GM12878 (cell line): ENCODE measurements at regions not wholly inside any gene's neighbourhood (a gene's known extent, or its start where the extent isn't known, plus 50 kb on each side); places are given as distances from the start of the nearest gene placed in this dataset.

Experiments
- CBX3 ChIP-seq: fragments of 200-600 bp; sonication (generic); IDR thresholded peaks from 2 replicates; pipeline ENCODE4 v1.6.1; 2016; ENCODE audit warnings: low read depth, borderline replicate concordance
- FOS ChIP-seq: IDR thresholded peaks from 3 replicates; pipeline ENCODE4 v1.6.1; 2011; ENCODE audit warnings: borderline replicate concordance; ENCODE audit not compliant: insufficient read length; ENCODE audit errors: extremely low read depth
- HDAC6 ChIP-seq: fragments of 200-600 bp; sonication (generic); IDR thresholded peaks from one replicate; pipeline ENCODE4 v1.8.0; 2017; ENCODE audit warnings: antibody characterized with exemption; ENCODE audit not compliant: unreplicated experiment
- KAT2A ChIP-seq: conservative IDR thresholded peaks from 2 replicates; pipeline ENCODE4 v1.6.1; 2011; ENCODE audit warnings: low read depth, low read length; ENCODE audit not compliant: control insufficient read depth
- PAX5 ChIP-seq: IDR thresholded peaks from 2 replicates; pipeline ENCODE4 v1.6.1; 2011; ENCODE audit warnings: low read depth, low read length, borderline replicate concordance
- TAF1 ChIP-seq: IDR thresholded peaks from 2 replicates; pipeline ENCODE4 v1.6.1; 2011; ENCODE audit warnings: mild to moderate bottlenecking, low read depth, low read length, borderline replicate concordance
- TF ChIP-seq, protein P1 (sequence below): IDR thresholded peaks from 2 replicates; pipeline ENCODE4 v1.6.1; 2012; ENCODE audit warnings: low read length, inconsistent platforms
- TF ChIP-seq, protein P2 (sequence below), 3 experiments: IDR thresholded peaks in 2 of 3; conservative IDR thresholded peaks in 1 of 3; 2 replicates each; pipeline ENCODE4 v1.5.1; 2011; ENCODE audit warnings: low read depth in 3 of 3, low read length in 3 of 3, mild to moderate bottlenecking in 3 of 3, control low read depth in 2 of 3, moderate library complexity in 2 of 3, inconsistent platforms in 1 of 3, mixed read lengths in 1 of 3; ENCODE audit not compliant: control insufficient read depth in 2 of 3, insufficient read depth in 1 of 3; ENCODE audit errors: extremely low read depth in 1 of 3
- TF ChIP-seq, protein P3 (sequence below): fragments of 450-650 bp; formaldehyde crosslinking; IDR thresholded peaks from 2 replicates; pipeline ENCODE4 v1.4.0; 2020; ENCODE audit warnings: mild to moderate bottlenecking, moderate library complexity

DNA sequence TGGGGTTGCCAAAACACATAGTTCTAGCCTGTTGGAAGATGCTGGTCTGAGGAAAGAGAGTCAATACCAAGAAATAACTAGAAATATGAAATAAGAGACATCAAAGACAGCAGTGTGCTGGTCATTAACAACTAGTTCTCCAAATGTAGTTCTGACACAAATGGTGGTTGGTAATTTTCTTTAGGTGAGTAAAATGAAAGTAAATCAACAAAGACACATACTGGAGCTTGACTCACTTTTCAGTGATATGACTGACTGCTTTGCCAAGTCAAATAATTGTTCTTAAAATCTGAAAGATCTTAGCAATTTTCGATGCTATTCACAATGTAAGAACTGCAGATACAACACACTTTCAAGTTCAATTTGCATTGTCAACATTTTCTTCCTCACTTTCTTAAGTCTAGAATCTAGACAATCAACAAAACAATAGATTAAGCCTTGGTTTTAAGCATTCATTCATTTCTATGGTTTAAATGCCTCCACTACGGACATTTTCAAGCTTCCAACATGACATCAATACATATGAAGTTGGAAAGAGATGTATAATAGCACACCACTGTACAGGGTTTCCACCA is 166.8 kb upstream of the MAP3K1 start (continued):
- TF ChIP-seq, protein P1, sequence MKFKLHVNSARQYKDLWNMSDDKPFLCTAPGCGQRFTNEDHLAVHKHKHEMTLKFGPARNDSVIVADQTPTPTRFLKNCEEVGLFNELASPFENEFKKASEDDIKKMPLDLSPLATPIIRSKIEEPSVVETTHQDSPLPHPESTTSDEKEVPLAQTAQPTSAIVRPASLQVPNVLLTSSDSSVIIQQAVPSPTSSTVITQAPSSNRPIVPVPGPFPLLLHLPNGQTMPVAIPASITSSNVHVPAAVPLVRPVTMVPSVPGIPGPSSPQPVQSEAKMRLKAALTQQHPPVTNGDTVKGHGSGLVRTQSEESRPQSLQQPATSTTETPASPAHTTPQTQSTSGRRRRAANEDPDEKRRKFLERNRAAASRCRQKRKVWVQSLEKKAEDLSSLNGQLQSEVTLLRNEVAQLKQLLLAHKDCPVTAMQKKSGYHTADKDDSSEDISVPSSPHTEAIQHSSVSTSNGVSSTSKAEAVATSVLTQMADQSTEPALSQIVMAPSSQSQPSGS = no peak
- TF ChIP-seq TAF1 (no peak), HDAC6 (no peak), KAT2A (no peak), CBX3 (no peak), PAX5 (no peak), FOS (no peak)
- TF ChIP-seq, protein P2, sequence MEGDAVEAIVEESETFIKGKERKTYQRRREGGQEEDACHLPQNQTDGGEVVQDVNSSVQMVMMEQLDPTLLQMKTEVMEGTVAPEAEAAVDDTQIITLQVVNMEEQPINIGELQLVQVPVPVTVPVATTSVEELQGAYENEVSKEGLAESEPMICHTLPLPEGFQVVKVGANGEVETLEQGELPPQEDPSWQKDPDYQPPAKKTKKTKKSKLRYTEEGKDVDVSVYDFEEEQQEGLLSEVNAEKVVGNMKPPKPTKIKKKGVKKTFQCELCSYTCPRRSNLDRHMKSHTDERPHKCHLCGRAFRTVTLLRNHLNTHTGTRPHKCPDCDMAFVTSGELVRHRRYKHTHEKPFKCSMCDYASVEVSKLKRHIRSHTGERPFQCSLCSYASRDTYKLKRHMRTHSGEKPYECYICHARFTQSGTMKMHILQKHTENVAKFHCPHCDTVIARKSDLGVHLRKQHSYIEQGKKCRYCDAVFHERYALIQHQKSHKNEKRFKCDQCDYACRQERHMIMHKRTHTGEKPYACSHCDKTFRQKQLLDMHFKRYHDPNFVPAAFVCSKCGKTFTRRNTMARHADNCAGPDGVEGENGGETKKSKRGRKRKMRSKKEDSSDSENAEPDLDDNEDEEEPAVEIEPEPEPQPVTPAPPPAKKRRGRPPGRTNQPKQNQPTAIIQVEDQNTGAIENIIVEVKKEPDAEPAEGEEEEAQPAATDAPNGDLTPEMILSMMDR (IDR thresholded peaks at IDR 0.05 in 2 of 3, conservative IDR thresholded peaks at IDR 0.05 in 1 of 3; ENCODE audit: control insufficient read depth in 2 of 3, extremely low read depth in 1 of 3, insufficient read depth in 1 of 3, low read depth in 3 of 3, low read length in 3 of 3) = no peak
- TF ChIP-seq, protein P3, sequence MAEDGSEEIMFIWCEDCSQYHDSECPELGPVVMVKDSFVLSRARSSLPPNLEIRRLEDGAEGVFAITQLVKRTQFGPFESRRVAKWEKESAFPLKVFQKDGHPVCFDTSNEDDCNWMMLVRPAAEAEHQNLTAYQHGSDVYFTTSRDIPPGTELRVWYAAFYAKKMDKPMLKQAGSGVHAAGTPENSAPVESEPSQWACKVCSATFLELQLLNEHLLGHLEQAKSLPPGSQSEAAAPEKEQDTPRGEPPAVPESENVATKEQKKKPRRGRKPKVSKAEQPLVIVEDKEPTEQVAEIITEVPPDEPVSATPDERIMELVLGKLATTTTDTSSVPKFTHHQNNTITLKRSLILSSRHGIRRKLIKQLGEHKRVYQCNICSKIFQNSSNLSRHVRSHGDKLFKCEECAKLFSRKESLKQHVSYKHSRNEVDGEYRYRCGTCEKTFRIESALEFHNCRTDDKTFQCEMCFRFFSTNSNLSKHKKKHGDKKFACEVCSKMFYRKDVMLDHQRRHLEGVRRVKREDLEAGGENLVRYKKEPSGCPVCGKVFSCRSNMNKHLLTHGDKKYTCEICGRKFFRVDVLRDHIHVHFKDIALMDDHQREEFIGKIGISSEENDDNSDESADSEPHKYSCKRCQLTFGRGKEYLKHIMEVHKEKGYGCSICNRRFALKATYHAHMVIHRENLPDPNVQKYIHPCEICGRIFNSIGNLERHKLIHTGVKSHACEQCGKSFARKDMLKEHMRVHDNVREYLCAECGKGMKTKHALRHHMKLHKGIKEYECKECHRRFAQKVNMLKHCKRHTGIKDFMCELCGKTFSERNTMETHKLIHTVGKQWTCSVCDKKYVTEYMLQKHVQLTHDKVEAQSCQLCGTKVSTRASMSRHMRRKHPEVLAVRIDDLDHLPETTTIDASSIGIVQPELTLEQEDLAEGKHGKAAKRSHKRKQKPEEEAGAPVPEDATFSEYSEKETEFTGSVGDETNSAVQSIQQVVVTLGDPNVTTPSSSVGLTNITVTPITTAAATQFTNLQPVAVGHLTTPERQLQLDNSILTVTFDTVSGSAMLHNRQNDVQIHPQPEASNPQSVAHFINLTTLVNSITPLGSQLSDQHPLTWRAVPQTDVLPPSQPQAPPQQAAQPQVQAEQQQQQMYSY (CRISPR knock-in tag) = no peak
